HEK293T (cell line): ENCODE measurements at regions not wholly inside any gene's neighbourhood (a gene's known extent, or its start where the extent isn't known, plus 50 kb on each side); places are given as distances from the start of the nearest gene placed in this dataset.

Source experiments
- CTCF ChIA-PET: fragments of 350-600 bp; formaldehyde crosslinking; extraction: SDS; loops from one replicate; lab custom pipeline; 2021; ENCODE audit warnings: antibody characterized with exemption, inconsistent platforms; lab: Yijun Ruan, JAX
- POLR2A ChIA-PET: fragments of 350-600 bp; formaldehyde crosslinking; extraction: SDS; loops from one replicate; lab custom pipeline; 2020; ENCODE audit warnings: antibody characterized with exemption, inconsistent platforms; lab: Yijun Ruan, JAX
- DNase-seq: peaks from one replicate; pipeline ENCODE4 v3.0.0; 2012; ENCODE audit warnings: mixed read lengths; ENCODE audit errors: extremely low spot score
- ARNT ChIP-seq: fragments of 450-650 bp; IDR thresholded peaks from 2 replicates; pipeline ENCODE4 v1.6.1; 2017; ENCODE audit warnings: mild to moderate bottlenecking
- BHLHE40 ChIP-seq: fragments of 450-650 bp; IDR thresholded peaks from 2 replicates; pipeline ENCODE4 v1.6.1; 2016; ENCODE audit warnings: mild to moderate bottlenecking, moderate library complexity, borderline replicate concordance
- CTBP1 ChIP-seq: fragments of 450-650 bp; IDR thresholded peaks from 2 replicates; pipeline ENCODE4 v1.6.1; 2016; ENCODE audit warnings: borderline replicate concordance
- ELF4 ChIP-seq: fragments of 450-650 bp; IDR thresholded peaks from 2 replicates; pipeline ENCODE4 v1.6.1; 2017; ENCODE audit warnings: antibody characterized with exemption
- FOXA1 ChIP-seq: fragments of 450-650 bp; IDR thresholded peaks from 2 replicates; pipeline ENCODE4 v1.6.1; 2016; ENCODE audit warnings: mild to moderate bottlenecking
- FOXK2 ChIP-seq: fragments of 450-650 bp; IDR thresholded peaks from 2 replicates; pipeline ENCODE4 v1.6.1; 2016; ENCODE audit warnings: mild to moderate bottlenecking
- FOXM1 ChIP-seq: fragments of 450-650 bp; IDR thresholded peaks from 2 replicates; pipeline ENCODE4 v1.6.1; 2017; ENCODE audit warnings: mild to moderate bottlenecking, borderline replicate concordance
- HDGF ChIP-seq: fragments of 450-650 bp; IDR thresholded peaks from 2 replicates; pipeline ENCODE4 v1.6.1; 2017; ENCODE audit warnings: antibody characterized with exemption, borderline replicate concordance
- L3MBTL2 ChIP-seq: fragments of 450-650 bp; conservative IDR thresholded peaks from 2 replicates; pipeline ENCODE4 v1.6.1; 2016; ENCODE audit warnings: mild to moderate bottlenecking
- LEF1 ChIP-seq: fragments of 450-650 bp; IDR thresholded peaks from 2 replicates; pipeline ENCODE4 v1.6.1; 2017; ENCODE audit warnings: mild to moderate bottlenecking, borderline replicate concordance
- NFRKB ChIP-seq: fragments of 450-650 bp; IDR thresholded peaks from 2 replicates; pipeline ENCODE4 v1.6.1; 2016; ENCODE audit warnings: mild to moderate bottlenecking, moderate library complexity
- SP1 ChIP-seq: fragments of 450-650 bp; IDR thresholded peaks from 2 replicates; pipeline ENCODE4 v1.6.1; 2017
- SUZ12 ChIP-seq: fragments of 450-650 bp; IDR thresholded peaks from 2 replicates; pipeline ENCODE4 v1.6.1; 2016; ENCODE audit warnings: mild to moderate bottlenecking
- TARDBP ChIP-seq: fragments of 450-650 bp; IDR thresholded peaks from 2 replicates; pipeline ENCODE4 v1.6.1; 2016
- ZNF384 ChIP-seq: fragments of 450-650 bp; IDR thresholded peaks from 2 replicates; pipeline ENCODE4 v1.6.1; 2016
- TF ChIP-seq, protein P1 (sequence below): fragments of 450-650 bp; IDR thresholded peaks from 2 replicates; pipeline ENCODE4 v1.6.1; 2016

GRCh38 chr1:182170891-182171461 lies 109.5 kb upstream of the ZNF648 start:
- CTCF ChIA-PET, result no interaction called here
- POLR2A ChIA-PET, result no interaction called here
- no peak for DNase-seq
- TF ChIP-seq L3MBTL2 (no peak), TARDBP (no peak), NFRKB (no peak), SUZ12 (no peak), LEF1 (no peak), ZNF384 (no peak), ELF4 (no peak), ARNT (no peak), FOXK2 (no peak), SP1 (no peak), BHLHE40 (no peak), CTBP1 (no peak), HDGF (no peak)
- TF ChIP-seq, protein P1, sequence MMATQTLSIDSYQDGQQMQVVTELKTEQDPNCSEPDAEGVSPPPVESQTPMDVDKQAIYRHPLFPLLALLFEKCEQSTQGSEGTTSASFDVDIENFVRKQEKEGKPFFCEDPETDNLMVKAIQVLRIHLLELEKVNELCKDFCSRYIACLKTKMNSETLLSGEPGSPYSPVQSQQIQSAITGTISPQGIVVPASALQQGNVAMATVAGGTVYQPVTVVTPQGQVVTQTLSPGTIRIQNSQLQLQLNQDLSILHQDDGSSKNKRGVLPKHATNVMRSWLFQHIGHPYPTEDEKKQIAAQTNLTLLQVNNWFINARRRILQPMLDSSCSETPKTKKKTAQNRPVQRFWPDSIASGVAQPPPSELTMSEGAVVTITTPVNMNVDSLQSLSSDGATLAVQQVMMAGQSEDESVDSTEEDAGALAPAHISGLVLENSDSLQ, result no peak

- ChIA-PET CTCF (no interaction called here), POLR2A (no interaction called here)
- no peak for TF ChIP-seq BHLHE40
- no peak for TF ChIP-seq TARDBP
- no peak for TF ChIP-seq L3MBTL2
- TF ChIP-seq ARNT, result no peak
- TF ChIP-seq CTBP1, result no peak
- no peak for TF ChIP-seq SUZ12
- no peak for TF ChIP-seq ZNF384
- no peak for DNase-seq
Measured at GRCh38 chr1:182169203-182169602, 107.7 kb upstream of the ZNF648 start.

DNA sequence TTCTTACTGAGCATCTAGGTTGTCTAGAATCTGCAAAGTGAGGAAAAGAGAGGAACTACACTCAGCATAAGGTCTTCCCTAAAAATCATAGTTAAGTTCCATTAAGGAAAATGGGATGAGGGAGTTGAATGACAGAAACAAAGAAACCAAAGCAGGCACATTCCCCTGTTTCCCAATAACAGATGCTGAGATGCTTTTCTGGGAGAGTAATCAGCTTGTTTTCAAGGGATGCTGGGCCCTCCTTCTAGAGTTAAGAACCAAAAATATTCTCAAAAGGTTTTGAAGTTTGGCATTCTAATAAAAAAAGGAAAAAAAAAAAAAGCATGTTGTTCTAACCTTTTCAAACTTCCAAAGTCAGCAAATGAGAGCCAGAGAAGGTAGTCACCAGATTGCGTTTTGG lies 105.2 kb upstream of the ZNF648 start:
- CTCF ChIA-PET, result interaction anchor here (0.7 kb wide), 1 partner anchor 447 kb away, joined by 7 read pairs; no protein-coding TSS in a partner anchor
- DNase-seq, result no peak
- POLR2A ChIA-PET, result no interaction called here
- TF ChIP-seq CTBP1 (no peak), ELF4 (no peak), TARDBP (no peak), HDGF (no peak), NFRKB (no peak), L3MBTL2 (no peak)
- TF ChIP-seq, protein P1, result no peak

- CTCF ChIA-PET, result no interaction called here
- POLR2A ChIA-PET, result no interaction called here
- no peak for TF ChIP-seq NFRKB
- TF ChIP-seq, protein P1, result no peak
- TF ChIP-seq ELF4, result no peak
- no peak for TF ChIP-seq FOXM1
- no peak for TF ChIP-seq L3MBTL2
- TF ChIP-seq FOXA1, result no peak
- TF ChIP-seq HDGF, result no peak
- DNase-seq, result no peak
Measured at GRCh38 chr1:182166321-182166720, 104.8 kb upstream of the ZNF648 start.

- TF ChIP-seq ARNT, result no peak
- POLR2A ChIA-PET, result no interaction called here
- CTCF ChIA-PET, result no interaction called here
- no peak for DNase-seq
Measured at GRCh38 chr1:182164273-182164672, 102.8 kb upstream of the ZNF648 start.

GRCh38 chr1:182163821-182164223 lies 102.3 kb upstream of the ZNF648 start:
- ChIA-PET POLR2A (interaction anchor here (0.6 kb wide), 1 partner anchor 26 kb away, joined by 3 read pairs; no protein-coding TSS in a partner anchor), CTCF (no interaction called here)
- DNase-seq, result no peak
- TF ChIP-seq CTBP1 (no peak), SUZ12 (no peak), FOXM1 (no peak), L3MBTL2 (no peak), ARNT (no peak), FOXK2 (no peak), TARDBP (no peak), ELF4 (no peak), HDGF (no peak), BHLHE40 (no peak), SP1 (no peak), FOXA1 (no peak), NFRKB (no peak), LEF1 (no peak), ZNF384 (no peak)
- TF ChIP-seq, protein P1, result no peak
